GM20431 (cell line): ENCODE measurements at regions not wholly inside any gene's neighbourhood (a gene's known extent, or its start where the extent isn't known, plus 50 kb on each side); places are given as distances from the start of the nearest gene placed in this dataset.

Experiments used
- in situ Hi-C: fragments of 300-500 bp; cut with MseI, MboI; formaldehyde crosslinking; loops from one replicate; pipeline ENCODE4 v1.15.0; 2020; ENCODE audit warnings: low sequenced_read_pairs; ENCODE audit not compliant: unreplicated experiment

DNA sequence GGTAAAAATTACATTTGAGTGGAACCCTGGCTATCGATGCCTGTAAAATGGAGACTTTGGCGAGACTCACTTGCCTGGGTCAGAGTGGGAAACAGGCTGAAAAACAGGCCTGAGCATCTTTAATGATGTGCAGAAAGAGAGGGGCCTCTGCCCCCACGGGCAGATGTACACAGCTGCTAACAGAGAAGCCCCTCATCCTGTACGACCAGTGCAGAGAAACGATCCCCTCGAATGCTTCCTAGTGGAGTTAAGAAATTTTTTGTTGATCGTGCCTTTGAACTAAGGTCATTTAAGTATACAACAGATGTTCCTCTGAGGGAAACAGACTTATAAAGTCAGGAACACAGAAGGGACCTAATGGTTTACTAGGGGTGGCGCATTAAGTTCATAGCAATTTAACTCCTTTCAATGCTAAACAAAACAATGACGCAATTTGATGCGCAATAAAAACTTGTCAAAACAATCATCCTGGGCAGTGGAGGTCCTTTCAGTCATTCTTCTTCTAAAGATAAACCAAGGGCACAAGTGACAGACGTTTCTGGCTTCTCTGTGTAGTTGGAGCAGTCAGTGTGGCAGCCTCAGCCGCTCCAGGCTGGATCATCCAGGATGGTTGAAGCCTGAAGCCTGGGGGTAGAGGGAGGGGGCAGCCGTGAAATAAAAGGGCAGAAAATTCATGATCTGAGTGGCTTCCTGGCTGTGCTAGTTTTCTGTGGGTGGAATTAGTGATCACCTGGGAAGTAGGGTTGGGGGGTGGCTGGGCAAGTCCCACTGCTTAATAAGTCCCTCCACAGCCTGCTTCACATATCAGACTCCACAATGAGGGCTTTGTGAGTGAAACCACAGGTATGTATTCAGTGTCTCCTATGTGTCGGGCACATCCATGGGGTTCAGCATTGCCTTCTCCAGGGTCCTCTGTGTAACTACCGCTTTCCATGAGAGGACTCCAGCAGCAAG, 50.8 kb upstream of the MRPS22 start:
- in situ Hi-C loops: no loop called here

DNA sequence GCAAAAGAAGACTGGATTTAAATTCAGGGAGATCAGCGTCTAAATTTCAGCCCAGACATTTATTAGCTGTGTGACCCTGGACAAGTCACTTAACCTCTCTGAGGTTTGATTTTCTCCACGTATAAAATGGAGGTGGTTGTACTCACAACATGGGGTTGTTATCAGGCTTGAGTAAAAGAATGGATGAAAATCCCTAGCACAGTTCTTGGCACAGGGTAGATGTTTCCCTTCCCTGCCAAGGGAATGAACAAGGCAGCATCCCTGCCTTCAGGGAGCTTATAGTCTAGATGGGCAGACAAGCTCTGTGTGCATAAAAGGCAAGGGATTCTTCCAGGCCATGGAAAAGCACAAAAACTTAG, 50.2 kb upstream of the MRPS22 start:
- in situ Hi-C loops: no loop called here
